A549 (cell line): ENCODE measurements at regions not wholly inside any gene's neighbourhood (a gene's known extent, or its start where the extent isn't known, plus 50 kb on each side); places are given as distances from the start of the nearest gene placed in this dataset.
A peak's percentile ranks its signal among the peaks of the same experiment; 100 is the strongest.

Source experiments
- ATAC-seq, 2 experiments: fragments of 200-7000 bp in 1 of 2; fragments of >200 bp in 1 of 2; cut with Nextera tagmentation in 1 of 2; cut with Tn5 transposase in 1 of 2; 3 replicates each; pipeline versions ENCODE4 v1.8.0 to v1.9.1; 2018 to 2020; ENCODE audit warnings: mild to moderate bottlenecking in 1 of 2, moderate library complexity in 1 of 2
- CTCF ChIA-PET: fragments of 300-600 bp; sonication (Branson Sonifier 250); formaldehyde crosslinking; extraction: SDS; loops from one replicate; lab custom pipeline; 2021; ENCODE audit warnings: antibody characterized with exemption, inconsistent platforms; lab: Yijun Ruan, JAX
- POLR2A ChIA-PET: fragments of 350-600 bp; formaldehyde crosslinking; extraction: SDS; loops from one replicate; lab custom pipeline; 2021; ENCODE audit warnings: antibody characterized with exemption, inconsistent platforms; lab: Yijun Ruan, JAX
- DNase-seq, 2 experiments: peaks; one replicate each; pipeline versions ENCODE4 v3.0.0 to v3.0.0-alpha.2; 2011 to 2016; ENCODE audit warnings: low read depth in 1 of 2, low spot score in 1 of 2
- FAIRE-seq: peaks from 2 replicates; lab custom pipeline; 2011; peaks lifted over from hg19 to GRCh38; lab: Jason Lieb, UNC
- H3K27ac ChIP-seq, 2 experiments: fragments of >200 bp; sonication (Bioruptor Twin); formaldehyde crosslinking; 3 replicates each; pipeline ENCODE4 v1.5.1; 2016 to 2017
- H3K4me1 ChIP-seq: fragments of >200 bp; sonication (Bioruptor Twin); formaldehyde crosslinking; 3 replicates; pipeline ENCODE4 v1.6.1; 2016
- H3K4me2 ChIP-seq: fragments of >200 bp; sonication (Bioruptor Twin); formaldehyde crosslinking; 3 replicates; pipeline ENCODE4 v1.6.1; 2016
- H3K4me3 ChIP-seq: fragments of >200 bp; sonication (Bioruptor Twin); formaldehyde crosslinking; 3 replicates; pipeline ENCODE4 v1.5.1; 2016
- H3K9me3 ChIP-seq: fragments of >200 bp; sonication (Bioruptor Twin); formaldehyde crosslinking; 3 replicates; pipeline ENCODE4 v1.6.1; 2016
- BCL3 ChIP-seq: fragments of >200 bp; sonication (Bioruptor Twin); formaldehyde crosslinking; IDR thresholded peaks from 3 replicates; pipeline ENCODE4 v1.6.1; 2016
- CBX2 ChIP-seq: fragments of 200-600 bp; sonication (generic); IDR thresholded peaks from 2 replicates; pipeline ENCODE4 v1.6.1; 2016; ENCODE audit warnings: low read depth, mild to moderate bottlenecking, borderline replicate concordance
- CEBPB ChIP-seq, 2 experiments: fragments of >200 bp in 1 of 2; sonication (Bioruptor Twin) in 1 of 2; formaldehyde crosslinking in 1 of 2; IDR thresholded peaks; 2 replicates each; pipeline ENCODE4 v1.6.1; 2012 to 2016
- CTCF ChIP-seq: fragments of >200 bp; sonication (Bioruptor Twin); formaldehyde crosslinking; IDR thresholded peaks from 3 replicates; pipeline ENCODE4 v1.5.1; 2016
- E2F6 ChIP-seq: IDR thresholded peaks from 2 replicates; pipeline ENCODE4 v1.6.1; 2012; ENCODE audit warnings: low read depth, borderline replicate concordance
- EHF ChIP-seq: fragments of 250-450 bp; sonication (Bioruptor Pico); IDR thresholded peaks from 2 replicates; pipeline ENCODE4 v1.5.0; 2020; ENCODE audit warnings: mild to moderate bottlenecking
- EHMT2 ChIP-seq: fragments of 200-600 bp; sonication (generic); IDR thresholded peaks from 2 replicates; pipeline ENCODE4 v1.6.1; 2016; ENCODE audit warnings: antibody characterized with exemption, low read depth, mild to moderate bottlenecking, moderate library complexity
- EP300 ChIP-seq, 2 experiments: fragments of >200 bp; sonication (Bioruptor Twin); formaldehyde crosslinking; IDR thresholded peaks; 2 replicates in 1 of 2; 3 replicates in 1 of 2; pipeline ENCODE4 v1.6.1; 2016 to 2017
- FOSB ChIP-seq: fragments of 250-450 bp; sonication (Bioruptor Pico); IDR thresholded peaks from 2 replicates; pipeline ENCODE4 v1.5.0; 2020; ENCODE audit warnings: mild to moderate bottlenecking, moderate library complexity
- FOSL2 ChIP-seq, 2 experiments: fragments of 450-650 bp in 1 of 2; fragments of >200 bp in 1 of 2; sonication (Bioruptor Twin) in 1 of 2; formaldehyde crosslinking; IDR thresholded peaks; 2 replicates each; pipeline versions ENCODE4 v1.5.0 to v1.6.1; 2016 to 2020; ENCODE audit warnings: mild to moderate bottlenecking in 1 of 2, moderate library complexity in 1 of 2
- HDAC2 ChIP-seq: fragments of 200-600 bp; sonication (generic); IDR thresholded peaks from 2 replicates; pipeline ENCODE4 v1.6.1; 2016
- HMGXB4 ChIP-seq: fragments of 250-450 bp; sonication (Bioruptor Pico); IDR thresholded peaks from 2 replicates; pipeline ENCODE4 v1.5.0; 2021; ENCODE audit warnings: mild to moderate bottlenecking, moderate library complexity, borderline replicate concordance
- JUN ChIP-seq, 2 experiments: fragments of >200 bp; sonication (Bioruptor Twin); formaldehyde crosslinking; IDR thresholded peaks; 2 replicates in 1 of 2; 3 replicates in 1 of 2; pipeline ENCODE4 v1.6.1; 2016 to 2017
- MAFK ChIP-seq: fragments of 450-650 bp; IDR thresholded peaks from 2 replicates; pipeline ENCODE4 v1.6.1; 2014; ENCODE audit not compliant: partially characterized antibody
- MYC ChIP-seq: IDR thresholded peaks from 2 replicates; pipeline ENCODE4 v1.6.1; 2012; ENCODE audit warnings: mild to moderate bottlenecking, inconsistent platforms, low read length, improper control_type of control experiment, borderline replicate concordance
- NR3C1 ChIP-seq: fragments of >200 bp; sonication (Bioruptor Twin); formaldehyde crosslinking; IDR thresholded peaks from 3 replicates; pipeline ENCODE4 v1.6.1; 2017
- PBX3 ChIP-seq: IDR thresholded peaks from 2 replicates; pipeline ENCODE4 v1.6.1; 2012
- PHF8 ChIP-seq: fragments of 200-600 bp; sonication (generic); IDR thresholded peaks from 2 replicates; pipeline ENCODE4 v1.6.1; 2016; ENCODE audit warnings: low read depth, mild to moderate bottlenecking, antibody characterized with exemption, moderate library complexity, borderline replicate concordance
- POLR2AphosphoS2 ChIP-seq: conservative IDR thresholded peaks from 2 replicates; pipeline ENCODE4 v1.6.1; 2012; ENCODE audit warnings: low read length, improper control_type of control experiment, inconsistent platforms
- RARB ChIP-seq: fragments of 250-450 bp; sonication (Bioruptor Pico); IDR thresholded peaks from 2 replicates; pipeline ENCODE4 v1.8.0; 2021; ENCODE audit warnings: mild to moderate bottlenecking, moderate library complexity
- RNF2 ChIP-seq: fragments of 200-600 bp; sonication (generic); IDR thresholded peaks from 2 replicates; pipeline ENCODE4 v1.6.1; 2016; ENCODE audit warnings: low read depth, mild to moderate bottlenecking, antibody characterized with exemption, moderate library complexity, borderline replicate concordance
- ZFP36 ChIP-seq: fragments of 450-650 bp; IDR thresholded peaks from 2 replicates; pipeline ENCODE4 v1.6.1; 2014; ENCODE audit warnings: borderline replicate concordance; ENCODE audit not compliant: partially characterized antibody
- ZSCAN20 ChIP-seq: fragments of 250-450 bp; sonication (Bioruptor Pico); IDR thresholded peaks from 2 replicates; pipeline ENCODE4 v1.8.0; 2022; ENCODE audit warnings: mild to moderate bottlenecking, moderate library complexity
- WGBS: methylation state at CpG from one replicate; pipeline ENCODE4 v1.1.6; 2017; ENCODE audit errors: missing lambda C conversion rate; 5-methylcytosine and 5-hydroxymethylcytosine counted together

GRCh38 chr15:93332168-93332553, 243.2 kb upstream of the RGMA start:
- no peak overlapping the region for H3K4me2 ChIP-seq
- no peaks in the 10 kb centered on the region for H3K4me1 ChIP-seq
- no peak overlapping the region for H3K27ac ChIP-seq
- ChIA-PET POLR2A (no interaction called here), CTCF (interaction anchor here (0.8 kb wide), 1 partner anchor 31 kb away, joined by 3 read pairs; no protein-coding TSS in a partner anchor)
- WGBS: 12% methylated on average over 4 of the region's 4 CpGs
- peak; percentile 18 for FAIRE-seq
- TF ChIP-seq EP300 (IDR thresholded peaks at IDR 0.05): no peak
- no peak for TF ChIP-seq EHF (CRISPR knock-in tag)
- no peak for TF ChIP-seq HDAC2
- TF ChIP-seq HMGXB4 (CRISPR knock-in tag): no peak
- no peak for TF ChIP-seq CBX2
- TF ChIP-seq RNF2: no peak
- no peak for TF ChIP-seq FOSL2 (IDR thresholded peaks at IDR 0.05)
- TF ChIP-seq FOSL2 (CRISPR knock-in tag; IDR thresholded peaks at IDR 0.05): no peak
- no peak for TF ChIP-seq CTCF
- no peak for TF ChIP-seq EHMT2
- no peak for TF ChIP-seq CEBPB (IDR thresholded peaks at IDR 0.05)
- TF ChIP-seq JUN (IDR thresholded peaks at IDR 0.05): no peak
- TF ChIP-seq POLR2AphosphoS2: no peak
- TF ChIP-seq, all 56 proteins: peak for 0
- DNase-seq (no peak), ATAC-seq (no peak)
- no peak overlapping the region for H3K4me3 ChIP-seq
- no peaks in the 10 kb centered on the region; the same call in 2 of the 3 replicates for H3K9me3 ChIP-seq

GRCh38 chr15:93331545-93332167, 242.6 kb upstream of the RGMA start:
- ATAC-seq: no peak
- Histone ChIP-seq H3K4me3 (no peak overlapping the region), H3K4me2 (no peak overlapping the region), H3K9me3 (no peaks in the 10 kb centered on the region; the same call in 2 of the 3 replicates), H3K27ac (no peak overlapping the region), H3K4me1 (no peaks in the 10 kb centered on the region)
- no peak for TF ChIP-seq RARB
- TF ChIP-seq E2F6: no peak
- TF ChIP-seq BCL3: no peak
- CTCF ChIA-PET: no interaction called here
- WGBS: 49% methylated on average over 9 of the region's 9 CpGs
- POLR2A ChIA-PET: no interaction called here
- no peak for FAIRE-seq
- no peak for DNase-seq

GRCh38 chr15:93330912-93331544, 242.0 kb upstream of the RGMA start:
- no peak for FAIRE-seq
- no peak for DNase-seq
- no peak overlapping the region for H3K27ac ChIP-seq
- no peak for ATAC-seq
- no peaks in the 10 kb centered on the region for H3K4me1 ChIP-seq
- no peak overlapping the region for H3K4me3 ChIP-seq
- ChIA-PET POLR2A (no interaction called here), CTCF (no interaction called here)
- H3K9me3 ChIP-seq: no peaks in the 10 kb centered on the region; the same call in 2 of the 3 replicates
- WGBS: 20% methylated on average over 6 of the region's 6 CpGs
- no peak overlapping the region for H3K4me2 ChIP-seq
- no peak for TF ChIP-seq POLR2AphosphoS2
- TF ChIP-seq PBX3: no peak
- no peak for TF ChIP-seq FOSL2 (IDR thresholded peaks at IDR 0.05)
- no peak for TF ChIP-seq FOSL2 (CRISPR knock-in tag; IDR thresholded peaks at IDR 0.05)
- no peak for TF ChIP-seq NR3C1
- no peak for TF ChIP-seq MYC
- TF ChIP-seq CTCF: no peak
- TF ChIP-seq RARB: no peak
- no peak for TF ChIP-seq FOSB
- TF ChIP-seq MAFK: no peak
- no peak for TF ChIP-seq ZFP36
- no peak for TF ChIP-seq ZSCAN20
- TF ChIP-seq PHF8: no peak
